Activated T-cell treated with anti-CD3 and anti-CD28 coated beads, Interleukin-2, amount 50 U/mL, for 4 hours (primary cell): ENCODE measurements at regions not wholly inside any gene's neighbourhood (a gene's known extent, or its start where the extent isn't known, plus 50 kb on each side); places are given as distances from the start of the nearest gene placed in this dataset.
A peak's percentile ranks its signal among the peaks of the same experiment; 100 is the strongest.

ENCODE experiments used
- ATAC-seq, 2 donors: fragments of 200-7000 bp; cut with Tn5 transposase; one replicate each; pipeline ENCODE4 v1.10.0; 2021
- DNase-seq: peaks from one replicate; pipeline ENCODE4 v3.0.0-alpha.2; 2020
- H3K27me3 Mint-ChIP-seq: one replicate; pipeline ENCODE4 v1.8.0; 2021; ENCODE audit warnings: low read depth, mixed read lengths
- H3K36me3 Mint-ChIP-seq: one replicate; pipeline ENCODE4 v1.8.0; 2022; ENCODE audit warnings: mixed read lengths; ENCODE audit not compliant: insufficient read depth
- H3K4me1 Mint-ChIP-seq: one replicate; pipeline ENCODE4 v1.8.0; 2021; ENCODE audit warnings: low read depth, mixed read lengths
- H3K4me3 Mint-ChIP-seq: one replicate; pipeline ENCODE4 v1.8.0; 2021; ENCODE audit warnings: mild to moderate bottlenecking, moderate library complexity, mixed read lengths
- H3K9me3 Mint-ChIP-seq: one replicate; pipeline ENCODE4 v1.8.0; 2021; ENCODE audit warnings: mixed read lengths

DNA sequence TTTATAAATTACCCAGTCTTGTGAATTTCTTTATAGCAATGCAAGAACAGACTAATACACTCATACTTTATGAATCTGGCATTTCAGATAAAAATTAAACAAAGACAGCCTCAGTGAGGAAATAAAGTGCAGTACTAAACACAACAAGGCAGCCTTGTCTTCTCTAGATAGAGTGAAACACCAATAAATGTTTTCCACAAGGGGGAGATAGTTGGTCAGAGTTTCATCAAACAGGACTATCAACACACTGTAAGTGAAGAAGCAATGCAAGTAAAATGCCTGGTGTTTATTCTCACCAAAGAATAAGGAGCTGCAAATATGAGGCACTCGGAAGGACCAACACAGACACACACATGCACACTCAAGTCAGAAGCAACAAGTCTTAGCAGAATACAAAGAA is 62.8 kb downstream of the FAM9B start:
- Mint-ChIP-seq H3K36me3 (no peaks in the 10 kb centered on the region), H3K4me1 (no peaks in the 10 kb centered on the region), H3K4me3 (no peak overlapping the region), H3K9me3 (no peaks in the 10 kb centered on the region), H3K27me3 (no peaks in the 10 kb centered on the region)
- peak in 1 of 2 donors; percentile 52 for ATAC-seq
- DNase-seq = no peak

DNA sequence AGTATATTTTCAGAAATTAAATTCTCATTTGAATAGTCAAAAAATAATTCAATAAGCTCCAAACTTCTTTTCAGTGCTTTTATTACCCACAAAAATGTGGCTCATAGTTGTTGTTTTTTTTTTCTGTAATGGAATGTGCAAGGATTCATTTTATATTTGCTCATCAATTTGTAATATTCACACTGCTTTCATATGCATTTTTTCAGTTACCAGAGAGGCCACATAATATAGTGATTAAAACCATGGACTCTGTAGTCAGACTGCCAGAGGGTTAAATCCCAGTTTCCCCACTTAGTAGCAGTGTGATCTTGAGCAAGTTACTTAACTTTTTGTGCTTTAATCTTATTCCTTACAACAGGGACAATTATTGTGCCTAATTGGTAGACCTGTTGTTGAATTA is 64.5 kb downstream of the FAM9B start:
- Mint-ChIP-seq H3K4me3 (no peak overlapping the region), H3K4me1 (no peaks in the 10 kb centered on the region), H3K27me3 (no peaks in the 10 kb centered on the region), H3K36me3 (no peaks in the 10 kb centered on the region), H3K9me3 (no peaks in the 10 kb centered on the region)
- no peak for ATAC-seq
- no peak for DNase-seq

DNA sequence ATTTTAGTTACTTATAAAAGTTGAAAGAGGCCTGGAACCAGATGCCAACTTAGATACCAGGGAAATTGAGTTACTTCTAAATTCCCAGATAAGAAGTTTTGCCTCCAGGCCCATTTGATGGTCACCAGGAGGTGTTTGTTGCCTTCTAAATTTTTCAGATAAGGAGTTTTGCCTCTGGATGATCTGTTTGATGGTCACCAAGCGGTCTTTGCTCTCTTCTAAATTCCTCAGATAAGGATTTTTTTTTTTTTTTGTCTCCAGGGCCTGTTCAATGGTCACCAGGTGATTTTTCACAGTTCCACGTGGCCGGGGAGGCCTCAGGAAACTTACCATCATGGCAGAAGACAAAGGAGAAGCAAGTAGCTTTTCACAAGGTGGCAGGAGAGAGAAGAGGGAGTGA is 66.5 kb downstream of the FAM9B start:
- ATAC-seq (no peak), DNase-seq (no peak)
- no peaks in the 10 kb centered on the region for H3K36me3 Mint-ChIP-seq
- H3K4me3 Mint-ChIP-seq = no peak overlapping the region
- H3K27me3 Mint-ChIP-seq = no peaks in the 10 kb centered on the region
- no peaks in the 10 kb centered on the region for H3K4me1 Mint-ChIP-seq
- no peaks in the 10 kb centered on the region for H3K9me3 Mint-ChIP-seq

DNA sequence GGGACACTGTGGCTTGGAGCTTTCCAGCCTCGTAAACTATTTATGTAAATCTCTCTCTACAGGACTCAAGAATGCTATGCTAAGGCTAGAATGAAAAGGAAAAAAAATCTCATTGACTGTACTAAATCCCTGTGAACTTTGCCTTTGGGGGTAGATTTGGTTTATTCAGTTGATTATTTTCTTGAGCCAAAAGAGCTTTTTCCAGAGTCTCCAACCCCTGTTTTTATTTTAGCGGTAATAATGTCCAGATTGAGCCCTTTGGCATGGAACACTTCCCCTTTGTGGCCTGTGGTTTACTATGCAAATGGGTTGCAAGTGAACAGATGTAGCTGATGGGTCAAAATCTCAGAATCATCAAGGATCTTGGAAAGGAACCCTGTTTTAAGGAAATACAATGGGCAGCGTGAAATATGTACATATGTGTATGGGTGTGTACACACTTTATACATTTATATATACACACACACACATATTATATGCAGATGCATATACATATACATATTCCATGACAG is 72.9 kb downstream of the FAM9B start:
- no peaks in the 10 kb centered on the region for H3K9me3 Mint-ChIP-seq
- H3K4me1 Mint-ChIP-seq = no peaks in the 10 kb centered on the region
- H3K36me3 Mint-ChIP-seq = no peaks in the 10 kb centered on the region
- peaks cover 6% of the 10 kb centered on the region for H3K27me3 Mint-ChIP-seq
- no peak for DNase-seq
- ATAC-seq = no peak
- no peak overlapping the region for H3K4me3 Mint-ChIP-seq

DNA sequence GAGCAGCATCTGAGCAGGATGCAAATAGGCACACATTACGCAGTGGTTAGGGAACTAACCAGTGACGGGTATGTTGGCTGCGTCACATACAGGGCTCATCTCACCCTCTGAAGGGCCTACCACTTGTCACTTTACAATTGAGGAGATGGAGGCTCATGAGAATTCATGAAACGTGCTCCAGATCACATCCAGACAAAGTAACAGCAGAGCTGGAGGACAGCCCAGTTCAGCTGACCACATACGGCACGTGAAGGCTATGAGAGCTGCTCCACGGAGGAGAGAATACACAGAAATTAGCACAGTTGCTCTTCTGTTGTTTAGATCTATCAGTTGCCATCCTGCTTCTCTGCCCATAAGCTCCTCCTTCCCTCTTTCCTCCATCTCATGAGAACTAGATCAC is 78.4 kb downstream of the FAM9B start:
- no peak overlapping the region for H3K4me3 Mint-ChIP-seq
- DNase-seq (no peak), ATAC-seq (no peak)
- no peaks in the 10 kb centered on the region for H3K36me3 Mint-ChIP-seq
- H3K4me1 Mint-ChIP-seq = no peaks in the 10 kb centered on the region
- no peaks in the 10 kb centered on the region for H3K9me3 Mint-ChIP-seq
- H3K27me3 Mint-ChIP-seq = peaks cover 6% of the 10 kb centered on the region

DNA sequence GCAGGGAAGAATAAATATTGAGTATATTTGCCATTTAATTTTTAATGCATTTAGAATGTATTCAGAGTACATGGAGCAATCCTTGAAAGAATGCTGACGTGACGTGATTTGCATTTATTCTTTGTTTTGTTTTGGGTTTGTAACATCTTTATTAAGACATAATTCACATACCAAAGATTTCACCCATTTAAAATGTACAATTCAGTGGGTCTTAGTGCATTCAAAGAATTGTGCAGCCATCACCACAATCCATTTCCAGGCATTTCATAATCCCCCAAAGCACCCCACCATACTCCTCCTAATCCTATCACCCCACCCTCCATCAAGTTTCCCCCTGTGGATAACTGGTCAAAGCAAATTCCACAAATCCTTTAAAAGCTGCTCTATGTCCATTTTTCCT is 87.4 kb downstream of the FAM9B start:
- Mint-ChIP-seq H3K4me1 (no peaks in the 10 kb centered on the region), H3K27me3 (no peaks in the 10 kb centered on the region), H3K4me3 (no peak overlapping the region), H3K36me3 (no peaks in the 10 kb centered on the region), H3K9me3 (no peaks in the 10 kb centered on the region)
- ATAC-seq = no peak
- no peak for DNase-seq

DNA sequence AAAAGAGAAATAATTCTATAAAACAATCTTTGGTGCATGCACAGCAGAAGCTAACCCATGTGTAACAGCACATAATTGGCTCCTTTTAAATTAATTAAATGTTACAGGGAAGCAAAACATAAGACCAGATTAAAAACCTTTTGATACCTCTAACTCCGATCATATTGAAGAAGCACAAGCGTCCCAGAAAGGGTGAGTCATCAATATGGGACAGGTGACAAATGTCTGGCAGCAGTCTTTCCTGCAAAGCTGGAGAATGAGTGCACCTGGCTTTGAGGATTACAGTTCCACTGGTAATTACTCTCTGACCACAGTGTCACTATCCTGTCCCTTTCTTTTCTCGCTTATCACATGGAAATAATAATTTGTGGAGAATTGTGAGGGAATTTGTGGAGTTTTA is 94.6 kb downstream of the FAM9B start:
- DNase-seq = no peak
- no peak for ATAC-seq
- peaks cover 8% of the 10 kb centered on the region for H3K27me3 Mint-ChIP-seq
- H3K4me3 Mint-ChIP-seq = no peak overlapping the region
- H3K4me1 Mint-ChIP-seq = no peaks in the 10 kb centered on the region
- H3K9me3 Mint-ChIP-seq = no peaks in the 10 kb centered on the region
- no peaks in the 10 kb centered on the region for H3K36me3 Mint-ChIP-seq

DNA sequence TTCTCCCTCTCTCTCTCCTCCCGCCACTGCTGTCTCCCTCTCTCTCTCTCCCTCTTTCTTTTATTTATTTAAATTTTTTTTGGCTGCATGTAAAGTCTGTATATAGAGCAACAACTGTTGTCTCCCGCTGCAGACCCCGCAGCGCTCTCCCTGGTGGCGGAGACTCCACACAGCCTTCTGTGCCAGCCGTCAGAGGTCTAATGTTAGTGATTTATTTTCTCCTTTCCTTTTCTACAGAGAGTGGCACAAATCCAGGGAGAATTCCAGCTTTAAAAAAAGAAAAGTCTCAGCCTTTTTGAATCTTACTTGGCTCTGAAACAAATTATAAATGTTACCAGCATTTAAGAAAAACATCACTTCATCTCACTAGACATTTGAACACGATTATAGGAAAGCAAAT is 106.2 kb downstream of the FAM9B start:
- H3K27me3 Mint-ChIP-seq = peaks cover 7% of the 10 kb centered on the region
- no peak overlapping the region for H3K4me3 Mint-ChIP-seq
- no peaks in the 10 kb centered on the region for H3K4me1 Mint-ChIP-seq
- no peak for DNase-seq
- no peaks in the 10 kb centered on the region for H3K36me3 Mint-ChIP-seq
- no peaks in the 10 kb centered on the region for H3K9me3 Mint-ChIP-seq
- ATAC-seq = no peak

DNA sequence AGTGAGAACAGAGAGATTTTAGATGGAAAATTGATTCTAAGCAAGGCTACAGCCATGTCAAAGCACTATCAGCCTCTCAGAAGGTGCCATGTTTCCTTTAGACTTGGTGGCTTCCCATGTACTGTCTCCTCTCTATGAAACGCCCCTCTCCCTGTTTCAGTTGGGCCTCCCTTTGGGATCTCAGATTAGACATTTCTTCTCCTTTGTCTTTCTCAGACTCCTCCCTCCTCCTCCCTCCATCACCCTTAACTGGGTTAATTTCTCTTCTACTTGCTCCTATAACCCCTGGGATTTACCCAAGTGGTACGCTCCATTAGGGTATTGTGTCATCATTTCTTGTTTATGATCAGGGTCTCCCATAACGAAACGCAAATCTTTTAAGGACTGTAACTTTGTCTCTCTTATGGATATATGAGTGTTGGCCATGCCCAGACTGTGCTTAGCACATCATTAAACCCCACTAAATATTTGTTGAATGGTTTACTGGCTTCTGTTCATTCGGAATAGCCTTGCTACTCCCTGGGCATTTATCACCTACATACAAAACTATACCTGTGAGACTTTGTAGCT is 106.8 kb downstream of the FAM9B start:
- Mint-ChIP-seq H3K27me3 (peaks cover 7% of the 10 kb centered on the region), H3K4me1 (no peaks in the 10 kb centered on the region), H3K36me3 (no peaks in the 10 kb centered on the region), H3K9me3 (no peaks in the 10 kb centered on the region), H3K4me3 (no peak overlapping the region)
- DNase-seq (no peak), ATAC-seq (no peak)

DNA sequence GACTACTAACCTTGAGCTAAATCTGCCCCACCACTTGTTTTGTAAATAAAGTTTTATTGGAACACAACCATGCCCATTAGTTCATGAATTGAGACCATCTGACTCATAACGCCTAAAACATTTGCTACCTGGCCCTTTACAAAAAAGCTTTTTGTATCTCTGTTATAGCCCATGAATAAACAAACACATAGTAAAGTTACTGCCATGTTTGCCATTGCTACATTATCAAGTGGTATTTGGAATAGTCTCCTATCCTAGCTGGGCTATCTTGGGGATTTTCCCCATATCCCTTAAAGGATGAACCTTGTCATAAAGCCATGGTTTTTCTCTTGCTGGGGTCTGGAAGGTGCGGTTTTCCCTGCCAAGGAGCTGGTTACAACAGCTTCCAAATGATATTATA is 112.3 kb downstream of the FAM9B start:
- no peaks in the 10 kb centered on the region for H3K9me3 Mint-ChIP-seq
- no peaks in the 10 kb centered on the region for H3K4me1 Mint-ChIP-seq
- no peak overlapping the region for H3K4me3 Mint-ChIP-seq
- DNase-seq (no peak), ATAC-seq (no peak)
- H3K36me3 Mint-ChIP-seq = no peaks in the 10 kb centered on the region
- H3K27me3 Mint-ChIP-seq = peaks cover 7% of the 10 kb centered on the region

DNA sequence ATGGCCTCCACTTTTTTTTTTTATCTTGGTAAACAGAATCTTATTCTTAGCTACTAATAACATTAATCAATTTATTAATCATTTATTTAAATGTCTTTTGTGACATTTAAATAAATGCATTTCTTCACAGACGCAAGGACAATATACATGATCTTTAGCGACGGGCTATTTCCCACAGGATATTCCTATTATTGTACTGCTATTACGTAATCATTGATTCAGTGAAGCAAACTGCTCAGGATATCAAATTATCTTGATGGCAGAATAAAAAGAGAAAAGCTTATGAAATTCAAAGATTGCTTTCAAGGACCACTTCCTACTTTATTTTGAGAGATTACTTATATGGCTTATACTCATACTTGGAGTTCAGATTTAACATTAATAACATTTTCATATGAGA is 114.1 kb downstream of the FAM9B start:
- Mint-ChIP-seq H3K27me3 (peaks cover 7% of the 10 kb centered on the region), H3K4me3 (no peak overlapping the region), H3K36me3 (no peaks in the 10 kb centered on the region), H3K4me1 (no peaks in the 10 kb centered on the region), H3K9me3 (no peaks in the 10 kb centered on the region)
- ATAC-seq (no peak), DNase-seq (no peak)

DNA sequence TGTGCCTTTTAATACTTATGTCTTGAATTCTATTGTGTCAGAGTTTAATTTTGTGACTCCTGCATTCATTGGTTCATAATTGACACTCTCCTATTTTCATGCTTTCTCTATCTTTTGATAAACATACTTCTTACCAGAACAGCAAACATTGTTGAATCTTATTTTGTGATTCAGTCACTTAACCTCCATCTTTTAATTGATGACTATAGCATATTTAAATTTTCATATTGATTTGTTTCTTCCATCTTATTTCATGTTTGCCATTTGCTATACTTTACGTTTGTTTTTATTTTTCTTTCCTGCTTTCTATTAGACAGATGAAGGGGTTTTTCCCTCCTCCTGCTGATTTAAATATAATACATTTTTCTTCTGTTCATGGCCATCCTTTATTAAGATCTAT is 115.5 kb upstream of the FAM9A start:
- no peaks in the 10 kb centered on the region for H3K4me1 Mint-ChIP-seq
- ATAC-seq = no peak
- H3K27me3 Mint-ChIP-seq = no peaks in the 10 kb centered on the region
- no peaks in the 10 kb centered on the region for H3K9me3 Mint-ChIP-seq
- H3K36me3 Mint-ChIP-seq = no peaks in the 10 kb centered on the region
- H3K4me3 Mint-ChIP-seq = no peak overlapping the region
- no peak for DNase-seq

DNA sequence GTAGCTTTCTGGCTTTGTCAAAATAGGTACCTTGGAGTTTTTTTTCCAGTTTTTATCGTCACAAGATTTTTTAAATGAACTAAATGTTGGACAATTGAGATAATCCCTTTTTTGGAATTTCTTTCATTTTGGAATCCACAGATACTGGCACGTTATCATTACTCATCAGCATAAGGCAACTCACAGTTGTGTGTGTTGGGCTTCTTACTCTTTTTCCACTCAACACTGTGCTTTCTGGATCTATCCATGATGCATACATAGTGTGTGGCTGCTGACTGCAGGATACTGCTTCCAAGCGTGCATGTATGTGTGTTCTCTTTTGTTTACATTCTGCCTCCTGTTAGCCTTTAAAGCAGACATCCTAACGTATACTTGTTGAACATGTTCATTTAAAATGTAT is 113.5 kb upstream of the FAM9A start:
- no peak for ATAC-seq
- no peaks in the 10 kb centered on the region for H3K36me3 Mint-ChIP-seq
- no peaks in the 10 kb centered on the region for H3K27me3 Mint-ChIP-seq
- no peaks in the 10 kb centered on the region for H3K4me1 Mint-ChIP-seq
- no peak for DNase-seq
- H3K4me3 Mint-ChIP-seq = no peak overlapping the region
- H3K9me3 Mint-ChIP-seq = no peaks in the 10 kb centered on the region

DNA sequence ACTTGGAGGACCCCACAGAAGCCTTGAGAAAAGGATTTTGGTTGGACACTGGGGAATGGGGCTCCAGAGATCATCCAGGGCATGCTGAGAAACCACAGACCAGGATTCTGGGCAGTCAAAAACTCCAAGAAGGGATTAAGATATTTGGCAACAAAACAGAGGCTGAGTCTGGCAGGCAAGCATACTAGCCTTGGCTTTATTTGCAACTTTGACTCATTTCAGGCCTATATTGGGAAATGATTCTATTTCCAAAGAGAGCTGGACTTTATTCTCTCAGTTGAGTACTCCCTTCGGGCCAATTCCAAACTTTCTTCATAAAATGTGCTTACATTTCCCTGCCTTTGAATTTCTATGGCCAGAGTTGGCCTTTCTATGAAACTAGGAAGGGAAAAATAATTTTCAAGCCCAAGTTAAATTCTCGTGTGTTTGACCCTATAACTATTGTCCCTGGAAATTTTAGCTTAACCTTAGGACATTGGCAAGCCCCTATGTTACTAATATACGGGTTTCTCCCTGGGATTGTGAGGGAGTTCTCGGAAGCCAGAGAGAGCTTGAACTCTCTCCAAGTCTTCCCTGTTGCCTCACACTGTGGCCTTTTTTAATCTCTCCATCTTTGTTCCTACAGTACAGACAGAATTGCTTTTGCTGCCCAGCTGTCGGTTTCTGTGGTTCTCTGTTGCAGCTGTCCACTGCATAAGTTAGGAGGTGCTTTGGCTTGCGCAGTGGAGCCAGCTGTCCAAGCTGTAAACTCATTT is 112.6 kb upstream of the FAM9A start:
- ATAC-seq = no peak
- H3K9me3 Mint-ChIP-seq = no peaks in the 10 kb centered on the region
- H3K4me3 Mint-ChIP-seq = no peak overlapping the region
- H3K27me3 Mint-ChIP-seq = no peaks in the 10 kb centered on the region
- H3K4me1 Mint-ChIP-seq = no peaks in the 10 kb centered on the region
- DNase-seq = no peak
- no peaks in the 10 kb centered on the region for H3K36me3 Mint-ChIP-seq

DNA sequence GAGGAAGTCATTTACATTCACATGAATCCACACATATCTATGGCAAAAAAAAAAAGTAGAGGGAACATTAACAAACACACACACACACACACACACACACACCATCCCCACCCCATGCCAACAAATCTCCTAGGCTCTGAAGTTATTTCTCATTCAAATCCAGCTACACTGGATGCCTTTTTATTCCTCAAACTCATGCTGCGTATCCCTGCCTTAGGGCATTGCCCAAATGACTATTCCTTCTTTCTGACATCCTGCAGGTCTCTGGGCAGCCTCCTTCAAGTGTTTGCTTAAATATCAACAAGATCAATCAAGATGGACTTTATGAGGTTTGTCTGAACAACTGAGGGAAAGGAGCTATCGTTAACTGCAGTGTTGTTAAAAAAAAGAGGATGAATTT is 106.5 kb upstream of the FAM9A start:
- no peak overlapping the region for H3K4me3 Mint-ChIP-seq
- no peaks in the 10 kb centered on the region for H3K36me3 Mint-ChIP-seq
- H3K9me3 Mint-ChIP-seq = no peaks in the 10 kb centered on the region
- no peak for DNase-seq
- peaks cover 5% of the 10 kb centered on the region for H3K27me3 Mint-ChIP-seq
- H3K4me1 Mint-ChIP-seq = no peaks in the 10 kb centered on the region
- no peak for ATAC-seq
